WTC11 (cell line): ENCODE measurements at regions not wholly inside any gene's neighbourhood (a gene's known extent, or its start where the extent isn't known, plus 50 kb on each side); places are given as distances from the start of the nearest gene placed in this dataset.

ENCODE experiments used
- ESRRA ChIP-seq: sonication (generic); formaldehyde crosslinking; IDR thresholded peaks from 2 replicates; pipeline ENCODE4 v1.8.1; 2022; ENCODE audit warnings: mild to moderate bottlenecking, missing genetic modification reagents, borderline replicate concordance
- ETV6 ChIP-seq: sonication (generic); formaldehyde crosslinking; IDR thresholded peaks from 2 replicates; pipeline ENCODE4 v1.8.1; 2022; ENCODE audit warnings: mild to moderate bottlenecking, missing genetic modification reagents
- FOXP1 ChIP-seq: sonication (generic); formaldehyde crosslinking; IDR thresholded peaks from 2 replicates; pipeline ENCODE4 v1.8.0; 2022; ENCODE audit warnings: missing genetic modification reagents, mild to moderate bottlenecking, moderate library complexity, borderline replicate concordance
- RORB ChIP-seq: fragments of 250-450 bp; sonication (Bioruptor Pico); IDR thresholded peaks from 2 replicates; pipeline ENCODE4 v1.9.0; 2021; ENCODE audit warnings: mild to moderate bottlenecking
- SP1 ChIP-seq: sonication (generic); formaldehyde crosslinking; conservative IDR thresholded peaks from 2 replicates; pipeline ENCODE4 v1.8.1; 2022; ENCODE audit warnings: missing genetic modification reagents
- TEAD4 ChIP-seq: sonication (generic); formaldehyde crosslinking; IDR thresholded peaks from 2 replicates; pipeline ENCODE4 v1.8.0; 2022; ENCODE audit warnings: mild to moderate bottlenecking, missing genetic modification reagents
- ZNF121 ChIP-seq: sonication (generic); formaldehyde crosslinking; IDR thresholded peaks from 2 replicates; pipeline ENCODE4 v1.8.0; 2023; ENCODE audit warnings: missing genetic modification reagents
- TF ChIP-seq, protein P1 (sequence below): fragments of 200-600 bp; IDR thresholded peaks from 2 replicates; pipeline ENCODE4 v1.8.0; 2022; ENCODE audit warnings: antibody characterized with exemption
- TF ChIP-seq, protein P2 (sequence below): sonication (generic); formaldehyde crosslinking; IDR thresholded peaks from 2 replicates; pipeline ENCODE4 v1.8.1; 2023; ENCODE audit warnings: mild to moderate bottlenecking, missing genetic modification reagents, moderate library complexity
- TF ChIP-seq, protein P3 (sequence below): sonication (generic); formaldehyde crosslinking; IDR thresholded peaks from 2 replicates; pipeline ENCODE4 v1.8.0; 2022; ENCODE audit warnings: mild to moderate bottlenecking, missing genetic modification reagents
- TF ChIP-seq, protein P4 (sequence below): fragments of 250-450 bp; sonication (Bioruptor Pico); IDR thresholded peaks from 2 replicates; pipeline ENCODE4 v1.9.0; 2021; ENCODE audit warnings: mild to moderate bottlenecking
- TF ChIP-seq, protein P5 (sequence below): sonication (generic); formaldehyde crosslinking; IDR thresholded peaks from 2 replicates; pipeline ENCODE4 v1.8.1; 2022; ENCODE audit warnings: mild to moderate bottlenecking, missing genetic modification reagents, moderate library complexity, borderline replicate concordance

DNA sequence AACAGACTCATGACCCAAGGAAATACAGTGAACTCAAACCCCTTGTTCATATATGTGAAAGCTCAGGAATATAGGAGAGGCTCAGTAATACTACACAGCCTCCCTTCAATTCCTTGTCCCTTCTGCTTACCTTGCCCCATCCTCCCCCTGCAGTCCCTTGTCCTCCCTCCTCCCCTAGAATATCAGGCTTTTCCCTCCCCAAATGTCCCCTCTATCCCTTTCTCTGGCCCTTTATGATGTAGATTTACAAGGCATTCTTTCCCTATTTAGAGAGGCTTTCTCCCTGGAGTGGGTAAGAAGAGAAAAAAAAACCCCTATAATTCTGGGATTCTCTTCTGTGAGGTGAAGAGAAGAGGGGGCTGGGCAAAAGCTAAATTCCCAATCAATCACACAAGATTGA is 64.9 kb upstream of the KBTBD8 start:
- TF ChIP-seq, protein P1, sequence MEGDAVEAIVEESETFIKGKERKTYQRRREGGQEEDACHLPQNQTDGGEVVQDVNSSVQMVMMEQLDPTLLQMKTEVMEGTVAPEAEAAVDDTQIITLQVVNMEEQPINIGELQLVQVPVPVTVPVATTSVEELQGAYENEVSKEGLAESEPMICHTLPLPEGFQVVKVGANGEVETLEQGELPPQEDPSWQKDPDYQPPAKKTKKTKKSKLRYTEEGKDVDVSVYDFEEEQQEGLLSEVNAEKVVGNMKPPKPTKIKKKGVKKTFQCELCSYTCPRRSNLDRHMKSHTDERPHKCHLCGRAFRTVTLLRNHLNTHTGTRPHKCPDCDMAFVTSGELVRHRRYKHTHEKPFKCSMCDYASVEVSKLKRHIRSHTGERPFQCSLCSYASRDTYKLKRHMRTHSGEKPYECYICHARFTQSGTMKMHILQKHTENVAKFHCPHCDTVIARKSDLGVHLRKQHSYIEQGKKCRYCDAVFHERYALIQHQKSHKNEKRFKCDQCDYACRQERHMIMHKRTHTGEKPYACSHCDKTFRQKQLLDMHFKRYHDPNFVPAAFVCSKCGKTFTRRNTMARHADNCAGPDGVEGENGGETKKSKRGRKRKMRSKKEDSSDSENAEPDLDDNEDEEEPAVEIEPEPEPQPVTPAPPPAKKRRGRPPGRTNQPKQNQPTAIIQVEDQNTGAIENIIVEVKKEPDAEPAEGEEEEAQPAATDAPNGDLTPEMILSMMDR: no peak
- TF ChIP-seq ETV6: no peak
- no peak for TF ChIP-seq ZNF121 (CRISPR knock-in tag)
- TF ChIP-seq, protein P2, sequence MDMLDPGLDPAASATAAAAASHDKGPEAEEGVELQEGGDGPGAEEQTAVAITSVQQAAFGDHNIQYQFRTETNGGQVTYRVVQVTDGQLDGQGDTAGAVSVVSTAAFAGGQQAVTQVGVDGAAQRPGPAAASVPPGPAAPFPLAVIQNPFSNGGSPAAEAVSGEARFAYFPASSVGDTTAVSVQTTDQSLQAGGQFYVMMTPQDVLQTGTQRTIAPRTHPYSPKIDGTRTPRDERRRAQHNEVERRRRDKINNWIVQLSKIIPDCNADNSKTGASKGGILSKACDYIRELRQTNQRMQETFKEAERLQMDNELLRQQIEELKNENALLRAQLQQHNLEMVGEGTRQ (CRISPR knock-in tag): no peak
- TF ChIP-seq, protein P3, sequence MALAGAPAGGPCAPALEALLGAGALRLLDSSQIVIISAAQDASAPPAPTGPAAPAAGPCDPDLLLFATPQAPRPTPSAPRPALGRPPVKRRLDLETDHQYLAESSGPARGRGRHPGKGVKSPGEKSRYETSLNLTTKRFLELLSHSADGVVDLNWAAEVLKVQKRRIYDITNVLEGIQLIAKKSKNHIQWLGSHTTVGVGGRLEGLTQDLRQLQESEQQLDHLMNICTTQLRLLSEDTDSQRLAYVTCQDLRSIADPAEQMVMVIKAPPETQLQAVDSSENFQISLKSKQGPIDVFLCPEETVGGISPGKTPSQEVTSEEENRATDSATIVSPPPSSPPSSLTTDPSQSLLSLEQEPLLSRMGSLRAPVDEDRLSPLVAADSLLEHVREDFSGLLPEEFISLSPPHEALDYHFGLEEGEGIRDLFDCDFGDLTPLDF (CRISPR knock-in tag): no peak
- TF ChIP-seq, protein P4, sequence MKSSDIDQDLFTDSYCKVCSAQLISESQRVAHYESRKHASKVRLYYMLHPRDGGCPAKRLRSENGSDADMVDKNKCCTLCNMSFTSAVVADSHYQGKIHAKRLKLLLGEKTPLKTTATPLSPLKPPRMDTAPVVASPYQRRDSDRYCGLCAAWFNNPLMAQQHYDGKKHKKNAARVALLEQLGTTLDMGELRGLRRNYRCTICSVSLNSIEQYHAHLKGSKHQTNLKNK (CRISPR knock-in tag): no peak
- TF ChIP-seq FOXP1 (CRISPR knock-in tag): no peak
- no peak for TF ChIP-seq TEAD4 (CRISPR knock-in tag)
- no peak for TF ChIP-seq SP1 (CRISPR knock-in tag)
- TF ChIP-seq RORB (CRISPR knock-in tag): no peak
- TF ChIP-seq, protein P5, sequence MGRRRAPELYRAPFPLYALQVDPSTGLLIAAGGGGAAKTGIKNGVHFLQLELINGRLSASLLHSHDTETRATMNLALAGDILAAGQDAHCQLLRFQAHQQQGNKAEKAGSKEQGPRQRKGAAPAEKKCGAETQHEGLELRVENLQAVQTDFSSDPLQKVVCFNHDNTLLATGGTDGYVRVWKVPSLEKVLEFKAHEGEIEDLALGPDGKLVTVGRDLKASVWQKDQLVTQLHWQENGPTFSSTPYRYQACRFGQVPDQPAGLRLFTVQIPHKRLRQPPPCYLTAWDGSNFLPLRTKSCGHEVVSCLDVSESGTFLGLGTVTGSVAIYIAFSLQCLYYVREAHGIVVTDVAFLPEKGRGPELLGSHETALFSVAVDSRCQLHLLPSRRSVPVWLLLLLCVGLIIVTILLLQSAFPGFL (CRISPR knock-in tag): no peak
- no peak for TF ChIP-seq ESRRA
